BE2C (cell line): ENCODE measurements at regions not wholly inside any gene's neighbourhood (a gene's known extent, or its start where the extent isn't known, plus 50 kb on each side); places are given as distances from the start of the nearest gene placed in this dataset.

ENCODE experiments used
- DNase-seq: peaks from one replicate; pipeline ENCODE4 v3.0.0-alpha.2; 2020
- H3K27me3 ChIP-seq: fragments of 250-450 bp; sonication (Bioruptor Pico); 2 replicates; pipeline ENCODE4 v1.5.1; 2020; ENCODE audit warnings: mild to moderate bottlenecking
- H3K36me3 ChIP-seq: fragments of 250-450 bp; sonication (Bioruptor Pico); 2 replicates; pipeline ENCODE4 v1.5.1; 2020; ENCODE audit warnings: mild to moderate bottlenecking
- H3K4me1 ChIP-seq: fragments of 250-450 bp; sonication (Bioruptor Pico); 2 replicates; pipeline ENCODE4 v1.5.1; 2020
- H3K4me3 ChIP-seq: 2 replicates; pipeline ENCODE4 v1.5.1; 2011; ENCODE audit warnings: low read depth, low read length
- H3K9me3 ChIP-seq: fragments of 250-450 bp; sonication (Bioruptor Pico); 2 replicates; pipeline ENCODE4 v1.5.1; 2020
- TF ChIP-seq, protein P1 (sequence below): IDR thresholded peaks from 2 replicates; pipeline ENCODE4 v1.5.1; 2012; ENCODE audit warnings: mild to moderate bottlenecking, low read depth, low read length

DNA sequence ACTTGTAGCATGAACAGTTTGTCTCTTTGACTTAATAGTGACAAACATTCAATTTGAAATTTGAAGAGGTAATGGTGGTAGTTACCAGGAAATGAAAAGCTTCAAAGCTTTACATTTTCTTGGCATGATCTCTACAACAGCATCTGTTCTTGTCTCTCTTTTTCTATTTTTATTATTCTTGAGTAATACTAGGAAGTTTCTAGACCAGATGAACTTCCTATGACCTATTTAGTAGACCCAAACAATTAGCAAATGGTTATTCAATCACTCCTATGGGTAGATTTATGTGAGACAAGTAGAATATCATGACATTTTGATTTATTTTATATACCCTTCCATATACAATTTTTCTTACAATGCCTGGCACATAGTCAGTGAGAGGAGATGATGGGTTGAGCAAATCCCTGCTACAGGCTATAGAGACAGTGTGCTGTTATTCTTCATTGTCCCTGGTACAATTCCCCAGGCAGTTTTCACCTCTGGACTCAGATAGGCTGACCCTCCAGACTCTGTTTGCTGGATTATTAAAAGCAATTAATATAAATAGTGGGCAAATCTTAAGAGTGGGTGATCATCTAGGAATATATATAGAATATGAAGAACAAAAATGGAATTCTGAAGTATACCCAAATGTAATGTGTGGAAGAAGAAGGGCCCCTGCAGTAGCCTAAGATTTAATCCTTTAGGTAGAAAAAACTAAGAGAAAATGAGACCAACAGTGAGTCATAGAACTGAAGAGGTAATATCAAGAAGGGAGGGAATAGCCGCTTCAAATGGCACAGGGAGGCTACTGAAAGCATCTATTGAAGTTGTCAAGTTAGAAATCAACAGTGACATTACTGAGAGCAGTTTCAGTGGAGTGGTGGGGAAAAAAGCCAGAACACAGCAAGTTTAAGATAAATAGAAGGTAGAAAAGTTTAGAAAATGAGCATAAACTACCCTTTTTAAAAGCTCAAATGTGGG, 512.0 kb downstream of the FOXG1 start:
- Histone ChIP-seq H3K27me3 (no peaks in the 10 kb centered on the region), H3K4me1 (no peaks in the 10 kb centered on the region), H3K36me3 (no peaks in the 10 kb centered on the region), H3K9me3 (no peaks in the 10 kb centered on the region), H3K4me3 (no peak overlapping the region)
- TF ChIP-seq, protein P1, sequence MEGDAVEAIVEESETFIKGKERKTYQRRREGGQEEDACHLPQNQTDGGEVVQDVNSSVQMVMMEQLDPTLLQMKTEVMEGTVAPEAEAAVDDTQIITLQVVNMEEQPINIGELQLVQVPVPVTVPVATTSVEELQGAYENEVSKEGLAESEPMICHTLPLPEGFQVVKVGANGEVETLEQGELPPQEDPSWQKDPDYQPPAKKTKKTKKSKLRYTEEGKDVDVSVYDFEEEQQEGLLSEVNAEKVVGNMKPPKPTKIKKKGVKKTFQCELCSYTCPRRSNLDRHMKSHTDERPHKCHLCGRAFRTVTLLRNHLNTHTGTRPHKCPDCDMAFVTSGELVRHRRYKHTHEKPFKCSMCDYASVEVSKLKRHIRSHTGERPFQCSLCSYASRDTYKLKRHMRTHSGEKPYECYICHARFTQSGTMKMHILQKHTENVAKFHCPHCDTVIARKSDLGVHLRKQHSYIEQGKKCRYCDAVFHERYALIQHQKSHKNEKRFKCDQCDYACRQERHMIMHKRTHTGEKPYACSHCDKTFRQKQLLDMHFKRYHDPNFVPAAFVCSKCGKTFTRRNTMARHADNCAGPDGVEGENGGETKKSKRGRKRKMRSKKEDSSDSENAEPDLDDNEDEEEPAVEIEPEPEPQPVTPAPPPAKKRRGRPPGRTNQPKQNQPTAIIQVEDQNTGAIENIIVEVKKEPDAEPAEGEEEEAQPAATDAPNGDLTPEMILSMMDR = no peak
- no peak for DNase-seq

DNA sequence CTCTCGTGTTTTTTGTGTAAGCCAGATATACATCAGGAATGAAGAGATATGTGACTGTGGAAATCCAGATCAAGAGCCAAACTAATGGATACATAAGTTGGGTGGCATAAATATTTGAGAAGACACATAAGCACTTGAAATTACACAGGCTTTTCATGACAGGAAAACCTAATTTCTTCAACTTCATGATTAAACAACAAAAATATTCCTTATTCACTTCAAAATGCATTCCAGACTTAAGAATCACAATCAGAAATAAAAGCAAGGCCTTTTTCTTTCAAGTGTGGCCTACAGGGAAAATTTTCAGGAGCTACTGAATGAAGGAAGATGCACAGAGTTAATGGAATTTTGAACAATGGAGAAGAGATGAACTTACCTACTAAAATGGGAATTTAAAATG, 515.6 kb downstream of the FOXG1 start:
- Histone ChIP-seq H3K27me3 (no peaks in the 10 kb centered on the region), H3K9me3 (no peaks in the 10 kb centered on the region), H3K36me3 (no peaks in the 10 kb centered on the region), H3K4me1 (no peaks in the 10 kb centered on the region), H3K4me3 (no peak overlapping the region)
- DNase-seq = no peak
- TF ChIP-seq, protein P1 = no peak

DNA sequence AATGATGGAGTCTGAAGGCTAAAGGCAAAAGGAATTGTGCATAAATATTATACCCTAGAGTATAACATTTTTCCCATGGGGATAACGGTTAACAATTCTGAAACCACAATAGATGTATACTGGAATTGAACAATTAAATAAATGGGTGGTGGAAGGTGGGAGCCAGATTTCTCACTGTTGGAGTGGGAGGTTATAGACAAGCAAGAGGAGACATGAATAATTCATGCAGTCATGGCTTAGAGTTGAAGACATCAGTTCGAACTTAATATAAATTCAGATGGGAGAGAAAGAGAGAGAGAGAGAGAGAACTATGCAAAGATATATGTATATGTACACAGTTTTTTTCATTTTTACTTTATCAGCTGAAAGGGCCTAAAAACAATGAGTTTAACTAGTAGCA, 523.9 kb downstream of the FOXG1 start:
- DNase-seq = no peak
- no peaks in the 10 kb centered on the region for H3K4me1 ChIP-seq
- H3K27me3 ChIP-seq = no peaks in the 10 kb centered on the region
- TF ChIP-seq, protein P1 = no peak
- H3K9me3 ChIP-seq = no peaks in the 10 kb centered on the region
- no peak overlapping the region for H3K4me3 ChIP-seq
- H3K36me3 ChIP-seq = no peaks in the 10 kb centered on the region

DNA sequence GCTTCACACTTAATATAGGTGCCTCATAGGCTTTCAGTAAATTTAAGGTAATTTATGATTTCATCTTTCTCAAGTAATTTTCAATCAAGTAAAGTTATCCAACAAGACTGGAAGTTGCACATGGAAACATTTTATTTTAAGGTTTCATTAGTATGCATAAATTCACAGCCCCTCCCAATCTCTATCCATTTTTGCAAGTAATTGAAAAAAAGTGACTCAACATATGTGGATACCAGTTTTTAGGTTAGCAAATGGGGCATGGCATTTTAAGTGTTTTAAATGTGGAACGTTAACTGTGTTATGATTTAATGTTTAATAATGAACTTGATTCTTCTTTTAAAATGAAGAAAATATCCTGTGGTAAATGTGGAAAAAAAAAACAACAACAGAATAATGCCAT, 532.8 kb downstream of the FOXG1 start:
- no peaks in the 10 kb centered on the region for H3K4me1 ChIP-seq
- H3K4me3 ChIP-seq = no peak overlapping the region
- H3K9me3 ChIP-seq = no peaks in the 10 kb centered on the region; the same call in 1 of the 2 replicates
- H3K36me3 ChIP-seq = no peaks in the 10 kb centered on the region
- DNase-seq = no peak
- TF ChIP-seq, protein P1 = no peak
- H3K27me3 ChIP-seq = no peaks in the 10 kb centered on the region

DNA sequence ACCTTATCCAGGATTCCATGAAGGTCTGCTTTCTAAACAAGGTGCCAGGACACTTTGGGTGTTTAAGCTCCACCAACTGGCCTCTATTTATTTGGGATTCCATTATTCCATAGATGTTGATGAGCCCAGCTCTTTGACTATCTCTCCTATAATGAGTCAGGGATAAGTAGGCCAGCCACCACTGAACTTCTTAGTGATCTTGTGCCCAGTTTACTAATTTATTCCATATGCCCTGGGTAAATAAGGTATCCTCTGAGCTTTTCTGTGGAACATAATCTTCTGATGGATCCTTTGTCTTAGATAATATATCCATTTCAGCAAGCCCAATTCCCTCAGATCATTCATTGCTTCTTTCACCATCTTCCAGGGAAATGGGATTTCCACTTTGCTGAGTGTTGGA, 535.0 kb downstream of the FOXG1 start:
- H3K27me3 ChIP-seq = no peaks in the 10 kb centered on the region
- TF ChIP-seq, protein P1 = no peak
- no peaks in the 10 kb centered on the region for H3K36me3 ChIP-seq
- no peaks in the 10 kb centered on the region; the same call in 1 of the 2 replicates for H3K9me3 ChIP-seq
- no peak overlapping the region for H3K4me3 ChIP-seq
- no peak for DNase-seq
- H3K4me1 ChIP-seq = no peaks in the 10 kb centered on the region

DNA sequence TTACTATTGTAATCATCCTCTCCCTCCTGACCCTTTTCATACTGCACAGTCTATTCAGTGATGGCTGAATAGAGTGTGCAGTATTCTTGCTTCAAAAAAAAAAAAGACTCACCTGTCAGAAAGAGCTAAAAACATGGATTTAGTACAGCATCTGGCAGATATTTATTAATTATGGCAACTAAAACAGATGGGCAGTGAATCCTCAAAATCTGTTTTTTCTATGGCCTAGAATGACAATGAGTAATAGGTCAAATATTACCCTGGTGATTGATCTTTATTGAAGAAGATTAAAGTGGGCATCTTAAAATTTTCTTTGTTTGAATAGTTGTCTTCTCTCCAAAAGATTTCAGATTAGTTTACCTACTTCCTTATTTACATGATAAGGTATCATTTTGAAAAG, 543.6 kb downstream of the FOXG1 start:
- Histone ChIP-seq H3K36me3 (no peaks in the 10 kb centered on the region), H3K4me1 (no peaks in the 10 kb centered on the region), H3K4me3 (no peak overlapping the region), H3K9me3 (no peaks in the 10 kb centered on the region), H3K27me3 (no peaks in the 10 kb centered on the region)
- no peak for DNase-seq
- TF ChIP-seq, protein P1 = no peak
